DOHH2 (cell line): ENCODE measurements at regions not wholly inside any gene's neighbourhood (a gene's known extent, or its start where the extent isn't known, plus 50 kb on each side); places are given as distances from the start of the nearest gene placed in this dataset.

ENCODE experiments used
- EZH2phosphoT487 ChIP-seq: fragments of 200-600 bp; sonication (generic); IDR thresholded peaks from 2 replicates; pipeline ENCODE4 v1.6.1; 2017; ENCODE audit warnings: borderline replicate concordance, mild to moderate bottlenecking, antibody characterized with exemption, low read length, moderate library complexity, mixed read lengths
- TF ChIP-seq, protein P1 (sequence below): fragments of 200-600 bp; sonication (generic); IDR thresholded peaks from one replicate; pipeline ENCODE4 v1.5.1; 2014; ENCODE audit warnings: antibody characterized with exemption, mild to moderate bottlenecking, low read depth, low read length; ENCODE audit not compliant: poor library complexity, severe bottlenecking

DNA sequence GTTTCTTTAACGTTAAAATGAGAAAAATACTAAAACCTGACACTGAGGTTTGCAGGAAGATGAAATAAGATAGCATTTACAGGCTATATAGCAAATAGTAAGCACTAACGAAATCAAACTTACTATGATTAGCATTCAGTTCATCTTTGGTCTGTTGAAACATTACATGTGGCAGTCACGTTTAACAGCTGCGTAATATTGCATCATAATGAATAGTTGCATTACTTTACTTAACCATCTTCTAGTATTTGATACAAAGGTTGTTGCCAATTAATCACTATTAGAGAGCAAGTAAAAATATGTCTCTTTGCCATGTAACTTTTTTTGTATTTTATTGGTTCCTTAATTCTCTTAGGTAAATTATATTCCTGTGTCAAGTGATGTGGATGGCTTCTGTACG lies 131.8 kb upstream of the GHITM start:
- TF ChIP-seq, protein P1, sequence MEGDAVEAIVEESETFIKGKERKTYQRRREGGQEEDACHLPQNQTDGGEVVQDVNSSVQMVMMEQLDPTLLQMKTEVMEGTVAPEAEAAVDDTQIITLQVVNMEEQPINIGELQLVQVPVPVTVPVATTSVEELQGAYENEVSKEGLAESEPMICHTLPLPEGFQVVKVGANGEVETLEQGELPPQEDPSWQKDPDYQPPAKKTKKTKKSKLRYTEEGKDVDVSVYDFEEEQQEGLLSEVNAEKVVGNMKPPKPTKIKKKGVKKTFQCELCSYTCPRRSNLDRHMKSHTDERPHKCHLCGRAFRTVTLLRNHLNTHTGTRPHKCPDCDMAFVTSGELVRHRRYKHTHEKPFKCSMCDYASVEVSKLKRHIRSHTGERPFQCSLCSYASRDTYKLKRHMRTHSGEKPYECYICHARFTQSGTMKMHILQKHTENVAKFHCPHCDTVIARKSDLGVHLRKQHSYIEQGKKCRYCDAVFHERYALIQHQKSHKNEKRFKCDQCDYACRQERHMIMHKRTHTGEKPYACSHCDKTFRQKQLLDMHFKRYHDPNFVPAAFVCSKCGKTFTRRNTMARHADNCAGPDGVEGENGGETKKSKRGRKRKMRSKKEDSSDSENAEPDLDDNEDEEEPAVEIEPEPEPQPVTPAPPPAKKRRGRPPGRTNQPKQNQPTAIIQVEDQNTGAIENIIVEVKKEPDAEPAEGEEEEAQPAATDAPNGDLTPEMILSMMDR = no peak
- no peak for TF ChIP-seq EZH2phosphoT487
